ENCODE measurements at regions not wholly inside any gene's neighbourhood (a gene's known extent, or its start where the extent isn't known, plus 50 kb on each side); places are given as distances from the start of the nearest gene placed in this dataset.

DNA sequence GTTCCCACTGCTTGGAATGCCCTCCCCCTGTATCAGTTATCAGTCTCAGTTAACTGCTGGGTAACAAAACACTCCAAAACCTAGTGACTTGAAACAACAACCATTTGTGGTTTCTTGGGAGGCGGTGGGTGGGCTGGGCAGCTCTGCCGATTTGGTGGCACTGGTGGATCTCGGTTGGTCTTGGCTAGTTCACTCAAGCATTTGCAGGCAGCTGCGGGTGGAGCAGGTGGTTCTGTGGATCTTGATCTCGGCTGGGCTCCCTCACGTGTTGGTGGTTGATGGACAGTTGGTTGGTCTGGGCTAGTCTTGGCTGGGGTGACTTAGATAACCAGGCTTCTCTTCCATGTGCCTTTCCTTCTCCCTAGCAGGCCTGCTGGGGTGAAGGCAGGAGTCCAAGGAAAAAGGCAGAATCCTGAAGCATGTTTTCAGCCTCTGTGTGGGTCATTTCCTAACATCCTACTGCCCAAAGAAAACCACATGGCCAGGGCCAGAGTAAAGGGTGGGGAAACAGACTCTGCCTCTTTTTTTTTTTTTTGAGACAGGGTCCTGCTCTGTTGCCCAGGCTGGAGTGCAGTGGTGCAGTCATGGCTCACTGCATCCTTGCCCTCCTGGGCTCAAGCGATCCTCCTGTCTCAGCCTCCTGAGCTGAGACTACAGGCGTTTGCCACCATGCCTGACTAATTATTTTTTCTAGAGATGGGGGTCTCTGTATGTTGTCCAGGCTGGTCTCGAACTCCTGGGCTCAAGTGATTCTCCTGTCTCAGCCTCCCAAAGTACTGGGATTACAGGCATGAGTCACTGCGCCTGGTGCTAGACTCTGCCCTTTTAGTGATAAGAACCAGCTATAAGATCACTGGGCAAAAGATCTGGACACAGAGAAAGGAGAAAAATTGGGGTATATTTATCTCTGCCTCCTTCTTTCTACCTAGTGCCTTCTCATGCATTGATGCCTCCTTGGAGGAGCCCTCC is 183.7 kb downstream of the RGS3 start:
- Histone ChIP-seq H3K4me3 (no peak overlapping the region), H3K4me1 (replicated peaks in 1 of 2) (peaks cover 3 to 9% of the 10 kb centered on the region in 2 donors), H3K27ac (no peak overlapping the region)
- in situ Hi-C loops (cut with MboI; ENCODE audit: low pct_unique_long_range_greater_than_20kb in 2 of 9, low sequenced_read_pairs in 9 of 9, unreplicated experiment in 9 of 9), result loop anchor here in 1 of 9 experiments (5.0 kb wide), 1 partner anchor 50 kb away; no protein-coding TSS in a partner anchor
- no peak for ATAC-seq (replicated peaks in 6 of 8)
- 46 to 100% (median 94%) methylated on average over 1 to 4 of the region's 10 CpGs; no CpG with 5 or more reads in 4 of the 10 experiments for WGBS, 10 experiments

- in situ Hi-C loops (cut with MboI; ENCODE audit: low pct_unique_long_range_greater_than_20kb in 2 of 9, low sequenced_read_pairs in 9 of 9, unreplicated experiment in 9 of 9), result loop anchor here in 1 of 9 experiments (5.0 kb wide), 1 partner anchor 51 kb away; no protein-coding TSS in a partner anchor
- ATAC-seq (replicated peaks in 6 of 8), result no peak
- 50 to 88% (median 83%) methylated on average over 1 to 2 of the region's 2 CpGs; no CpG with 5 or more reads in 7 of the 10 experiments for WGBS, 10 experiments
- no peak overlapping the region for H3K4me3 ChIP-seq
- no peak overlapping the region for H3K27ac ChIP-seq
- H3K4me1 ChIP-seq (replicated peaks in 1 of 2), result peaks cover 3 to 9% of the 10 kb centered on the region in 2 donors
These were observed 184.5 kb downstream of the RGS3 start for GRCh38 chr9:113648048-113648447.

GRCh38 chr9:113648586-113648985 is 185.1 kb downstream of the RGS3 start:
- no peak for ATAC-seq (replicated peaks in 6 of 8)
- peaks cover 3 to 9% of the 10 kb centered on the region in 2 donors for H3K4me1 ChIP-seq (replicated peaks in 1 of 2)
- WGBS, 10 experiments, result 83 to 100% (median 100%) methylated on average over 1 to 4 of the region's 7 CpGs; no CpG with 5 or more reads in 5 of the 10 experiments
- H3K27ac ChIP-seq, result no peak overlapping the region
- no peak overlapping the region for H3K4me3 ChIP-seq
- in situ Hi-C loops (cut with MboI; ENCODE audit: low pct_unique_long_range_greater_than_20kb in 2 of 9, low sequenced_read_pairs in 9 of 9, unreplicated experiment in 9 of 9), result loop anchor here in 1 of 9 experiments (5.0 kb wide), 1 partner anchor 51 kb away; no protein-coding TSS in a partner anchor

GRCh38 chr9:113649054-113649453 is 185.5 kb downstream of the RGS3 start:
- H3K4me3 ChIP-seq, result no peak overlapping the region
- H3K4me1 ChIP-seq (replicated peaks in 1 of 2), result peaks cover 3 to 9% of the 10 kb centered on the region in 2 donors
- ATAC-seq (replicated peaks in 6 of 8), result peak in 6 of 8 experiments; percentile 65 to 99 (median 78)
- 0 to 100% (median 60%) methylated on average over 1 to 9 of the region's 11 CpGs; no CpG with 5 or more reads in 3 of the 10 experiments for WGBS, 10 experiments
- no peak overlapping the region for H3K27ac ChIP-seq
- in situ Hi-C loops (cut with MboI; ENCODE audit: low pct_unique_long_range_greater_than_20kb in 2 of 9, low sequenced_read_pairs in 9 of 9, unreplicated experiment in 9 of 9), result loop anchor here in 1 of 9 experiments (5.0 kb wide), 1 partner anchor 52 kb away; no protein-coding TSS in a partner anchor

DNA sequence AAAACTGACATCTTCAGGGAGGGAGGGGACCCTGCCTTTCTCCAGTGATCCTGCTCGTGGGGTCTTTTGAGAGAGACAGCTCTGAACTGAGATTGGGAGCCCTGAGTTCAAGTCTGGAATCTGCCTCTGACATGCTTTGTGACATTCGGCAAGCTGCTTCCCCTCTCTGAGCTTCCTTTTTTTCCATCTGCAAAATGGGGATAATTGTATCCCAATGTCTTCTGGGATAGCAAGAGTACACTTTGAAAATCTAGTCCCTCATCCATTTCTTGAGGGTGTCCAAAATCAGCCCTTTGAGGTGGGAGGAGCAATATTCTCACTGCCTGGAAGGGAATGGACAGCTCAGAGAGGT is 186.3 kb downstream of the RGS3 start:
- in situ Hi-C loops (cut with MboI; ENCODE audit: low pct_unique_long_range_greater_than_20kb in 2 of 9, low sequenced_read_pairs in 9 of 9, unreplicated experiment in 9 of 9), result loop anchor here in 8 of 9 experiments (5.0 to 25.0 kb wide), 7 partner anchors 53 to 388 kb away; partner anchors contain the start of genes RGS3 (in 2 of the 8) and RNF183 (in 2 of the 8)
- ATAC-seq (replicated peaks in 6 of 8), result no peak
- 60 to 100% (median 76%) methylated on average over 1 to 2 of the region's 2 CpGs; no CpG with 5 or more reads in 6 of the 10 experiments for WGBS, 10 experiments
- no peak overlapping the region for H3K27ac ChIP-seq
- H3K4me1 ChIP-seq (replicated peaks in 1 of 2), result peaks cover 3 to 9% of the 10 kb centered on the region in 2 donors
- H3K4me3 ChIP-seq, result no peak overlapping the region

GRCh38 chr9:113650207-113651131 is 186.9 kb downstream of the RGS3 start:
- in situ Hi-C loops (cut with MboI; ENCODE audit: low pct_unique_long_range_greater_than_20kb in 2 of 9, low sequenced_read_pairs in 9 of 9, unreplicated experiment in 9 of 9), result loop anchor here in 8 of 9 experiments (10.0 to 25.0 kb wide), 6 partner anchors 56 to 388 kb away; partner anchors contain the start of genes RGS3 (in 2 of the 8) and RNF183 (in 2 of the 8)
- WGBS, 10 experiments, result 50 to 100% (median 83%) methylated on average over 2 to 9 of the region's 16 CpGs; no CpG with 5 or more reads in 2 of the 10 experiments
- peak in 6 of 8 experiments; percentile 36 to 73 (median 56) for ATAC-seq (replicated peaks in 6 of 8)
- peaks cover 3 to 11% of the 10 kb centered on the region in 2 donors for H3K4me1 ChIP-seq (replicated peaks in 1 of 2)
- no peak overlapping the region for H3K4me3 ChIP-seq
- no peak overlapping the region for H3K27ac ChIP-seq

- WGBS, 10 experiments, result 75 to 100% (median 100%) methylated on average over 1 to 3 of the region's 3 CpGs; no CpG with 5 or more reads in 5 of the 10 experiments
- no peak overlapping the region for H3K27ac ChIP-seq
- H3K4me3 ChIP-seq, result no peak overlapping the region
- in situ Hi-C loops (cut with MboI; ENCODE audit: low pct_unique_long_range_greater_than_20kb in 2 of 9, low sequenced_read_pairs in 9 of 9, unreplicated experiment in 9 of 9), result loop anchor here in 8 of 9 experiments (10.0 to 25.0 kb wide), 6 partner anchors 57 to 390 kb away; partner anchors contain the start of genes RGS3 (in 2 of the 8) and RNF183 (in 2 of the 8)
- no peak for ATAC-seq (replicated peaks in 6 of 8)
- H3K4me1 ChIP-seq (replicated peaks in 1 of 2), result peaks cover 3 to 11% of the 10 kb centered on the region in 2 donors
These were observed 188.4 kb downstream of the RGS3 start for GRCh38 chr9:113651896-113652295.

DNA sequence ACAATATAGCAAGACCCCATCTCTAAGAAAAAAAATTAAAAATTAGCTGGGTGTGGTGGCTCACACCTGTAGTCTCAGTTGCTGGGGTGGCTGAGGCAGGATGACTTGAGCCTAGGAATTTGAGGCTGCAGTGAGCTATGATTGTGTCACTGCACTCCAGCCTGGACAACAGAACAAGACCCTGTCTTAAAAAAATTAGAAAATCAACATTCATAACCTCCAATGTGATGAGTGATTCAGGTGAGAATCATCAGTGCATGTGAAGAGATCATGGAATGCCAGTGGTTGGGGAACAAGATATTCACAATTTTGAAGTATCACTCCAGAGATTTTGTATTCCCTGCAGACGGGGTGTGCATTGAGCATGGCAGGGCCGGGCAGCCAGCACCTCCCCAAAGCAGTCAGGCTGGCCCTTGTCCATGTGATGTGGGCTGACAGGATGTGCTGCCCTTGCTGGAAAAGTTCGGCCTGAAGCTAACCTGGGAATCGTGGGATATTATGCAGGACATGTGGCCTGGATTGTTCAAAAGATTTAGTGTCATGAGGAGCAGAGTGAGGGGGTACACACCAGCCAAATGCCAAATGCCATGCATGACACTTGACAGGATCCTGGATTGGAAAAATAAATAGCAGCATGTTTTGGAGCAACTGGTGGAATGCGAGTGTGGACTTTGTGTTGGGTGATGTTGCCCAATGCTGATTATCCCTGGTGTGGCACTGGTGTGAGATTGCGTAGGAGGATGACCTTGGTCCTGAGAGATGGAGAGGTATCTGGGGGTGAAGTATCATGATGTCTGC is 189.0 kb downstream of the RGS3 start:
- WGBS, 10 experiments, result 50 to 92% (median 80%) methylated on average over 1 to 4 of the region's 6 CpGs; no CpG with 5 or more reads in 4 of the 10 experiments
- Histone ChIP-seq H3K4me1 (replicated peaks in 1 of 2) (peaks cover 7 to 16% of the 10 kb centered on the region in 2 donors), H3K27ac (no peak overlapping the region), H3K4me3 (no peak overlapping the region)
- no peak for ATAC-seq (replicated peaks in 6 of 8)
- in situ Hi-C loops (cut with MboI; ENCODE audit: low pct_unique_long_range_greater_than_20kb in 2 of 9, low sequenced_read_pairs in 9 of 9, unreplicated experiment in 9 of 9), result loop anchor here in 8 of 9 experiments (10.0 to 25.0 kb wide), 6 partner anchors 58 to 390 kb away; partner anchors contain the start of genes RGS3 (in 2 of the 8) and RNF183 (in 2 of the 8)

DNA sequence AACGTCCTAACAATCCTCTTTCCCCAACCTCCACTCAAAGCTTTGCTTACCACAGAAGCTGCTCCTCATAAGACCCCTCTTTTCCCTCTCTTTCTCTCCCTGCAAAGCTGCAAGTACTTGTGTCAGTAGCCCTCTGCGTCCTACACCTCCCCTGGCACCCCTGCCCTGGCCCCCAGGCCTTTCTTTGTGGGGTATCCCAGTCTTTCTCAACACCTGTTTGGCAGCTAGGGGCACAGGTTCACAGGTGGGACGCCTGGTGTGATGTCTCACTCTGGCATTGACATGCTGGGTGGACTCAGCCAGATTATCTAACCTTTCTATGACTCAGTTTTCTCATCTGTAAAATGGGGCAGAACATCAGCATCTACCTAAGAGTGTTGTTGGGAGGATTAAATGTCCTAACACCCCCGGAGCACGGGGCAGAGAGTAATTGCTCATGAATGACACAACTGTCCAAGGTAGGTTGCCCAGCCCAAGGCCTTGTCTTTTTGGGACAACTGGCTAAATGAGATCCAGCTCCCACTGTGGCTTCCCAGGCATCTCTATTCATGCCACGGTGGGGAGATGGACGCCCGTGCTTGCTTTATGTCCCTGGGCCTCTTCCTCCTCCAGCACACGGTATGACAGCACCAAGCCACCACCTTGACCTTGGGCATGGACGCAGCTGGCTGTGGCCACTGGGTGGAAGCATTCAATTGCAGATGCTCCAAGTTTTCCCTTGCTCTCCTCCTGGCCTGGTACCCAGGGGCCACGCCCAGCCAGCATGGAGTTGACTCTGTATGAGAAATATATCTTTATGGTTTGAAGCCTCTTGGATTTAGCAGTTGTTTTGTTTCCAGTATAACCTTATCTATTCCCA is 190.4 kb downstream of the RGS3 start:
- Histone ChIP-seq H3K4me1 (replicated peaks in 1 of 2) (peaks cover 7 to 17% of the 10 kb centered on the region in 2 donors), H3K27ac (no peak overlapping the region), H3K4me3 (no peak overlapping the region)
- ATAC-seq (replicated peaks in 6 of 8), result no peak
- in situ Hi-C loops (cut with MboI; ENCODE audit: low pct_unique_long_range_greater_than_20kb in 2 of 9, low sequenced_read_pairs in 9 of 9, unreplicated experiment in 9 of 9), result loop anchor here in 8 of 9 experiments (10.0 to 25.0 kb wide), 6 partner anchors 59 to 392 kb away; partner anchors contain the start of genes RGS3 (in 2 of the 8) and RNF183 (in 2 of the 8)
- WGBS, 10 experiments, result 0 to 90% (median 64%) methylated on average over 1 to 8 of the region's 11 CpGs

GRCh38 chr9:113654605-113655428 is 191.3 kb downstream of the RGS3 start:
- H3K27ac ChIP-seq, result no peak overlapping the region
- ATAC-seq (replicated peaks in 6 of 8), result peak in 2 of 8 experiments; percentile 14 to 15

More at GRCh38 chr9:113654605-113655428, 191.3 kb downstream of the RGS3 start:
- H3K4me1 ChIP-seq (replicated peaks in 1 of 2), result peaks cover 7 to 17% of the 10 kb centered on the region in 2 donors
- in situ Hi-C loops (cut with MboI; ENCODE audit: low pct_unique_long_range_greater_than_20kb in 2 of 9, low sequenced_read_pairs in 9 of 9, unreplicated experiment in 9 of 9), result loop anchor here in 8 of 9 experiments (5.0 to 25.0 kb wide), 7 partner anchors 60 to 393 kb away; partner anchors contain the start of genes RGS3 (in 2 of the 8) and RNF183 (in 2 of the 8)
- 60 to 100% (median 81%) methylated on average over 1 to 10 of the region's 13 CpGs; no CpG with 5 or more reads in 4 of the 10 experiments for WGBS, 10 experiments
- no peak overlapping the region for H3K4me3 ChIP-seq

Measured in motor neuron (in vitro differentiated cells).